Duodenal mucosa (tissue), 2 donors: ENCODE measurements at regions not wholly inside any gene's neighbourhood (a gene's known extent, or its start where the extent isn't known, plus 50 kb on each side); places are given as distances from the start of the nearest gene placed in this dataset.

Experiments
- H3K27ac ChIP-seq: one replicate; pipeline ENCODE4 v1.7.0; 2013; ENCODE audit warnings: low read depth, low read length
- H3K27me3 ChIP-seq, 2 donors: one replicate each; pipeline ENCODE4 v1.7.0; 2013; ENCODE audit warnings: low read length in 2 of 2, control low read depth in 1 of 2; ENCODE audit not compliant: insufficient read depth in 2 of 2, control insufficient read depth in 1 of 2
- H3K36me3 ChIP-seq, 2 donors: one replicate each; pipeline ENCODE4 v1.7.0; 2013; ENCODE audit warnings: low read length in 2 of 2, control low read depth in 1 of 2; ENCODE audit not compliant: insufficient read depth in 2 of 2, control insufficient read depth in 1 of 2
- H3K4me1 ChIP-seq, 2 donors: one replicate each; pipeline ENCODE4 v1.7.0; 2013; ENCODE audit warnings: low read length in 2 of 2, control low read depth in 1 of 2; ENCODE audit not compliant: insufficient read depth in 2 of 2, control insufficient read depth in 1 of 2
- H3K4me3 ChIP-seq, 2 donors: one replicate each; pipeline ENCODE4 v1.7.0; 2013; ENCODE audit warnings: low read length in 2 of 2, low read depth in 1 of 2
- H3K9ac ChIP-seq, 2 donors: one replicate each; pipeline ENCODE4 v1.7.0; 2013; ENCODE audit warnings: low read length in 2 of 2, low read depth in 1 of 2
- H3K9me3 ChIP-seq, 2 donors: one replicate each; pipeline ENCODE4 v1.7.0; 2013; ENCODE audit warnings: low read length in 2 of 2, control low read depth in 1 of 2; ENCODE audit not compliant: control insufficient read depth in 1 of 2

- H3K4me3 ChIP-seq, result no peak overlapping the region
- no peak overlapping the region for H3K9ac ChIP-seq
- no peak overlapping the region for H3K27ac ChIP-seq
These were observed 193.1 kb upstream of the POM121L12 start for GRCh38 chr7:52842202-52842900.

GRCh38 chr7:52838981-52839411, 196.4 kb upstream of the POM121L12 start:
- Histone ChIP-seq H3K27ac (no peak overlapping the region), H3K9ac (no peak overlapping the region), H3K9me3 (peaks cover 3% of the 10 kb centered on the region in 2 donors), H3K4me3 (no peak overlapping the region), H3K27me3 (no peaks in the 10 kb centered on the region), H3K4me1 (no peaks in the 10 kb centered on the region), H3K36me3 (no peaks in the 10 kb centered on the region)

More at GRCh38 chr7:52842202-52842900, 193.1 kb upstream of the POM121L12 start:
- Histone ChIP-seq H3K36me3 (no peaks in the 10 kb centered on the region), H3K27me3 (no peaks in the 10 kb centered on the region), H3K9me3 (peaks cover 7 to 8% of the 10 kb centered on the region in 2 donors), H3K4me1 (no peaks in the 10 kb centered on the region)

- no peak overlapping the region for H3K27ac ChIP-seq
- H3K9ac ChIP-seq, result no peak overlapping the region
- H3K4me1 ChIP-seq, result no peaks in the 10 kb centered on the region
- H3K36me3 ChIP-seq, result no peaks in the 10 kb centered on the region
- H3K27me3 ChIP-seq, result no peaks in the 10 kb centered on the region
- no peak overlapping the region for H3K4me3 ChIP-seq
- peaks cover 0 to 3% of the 10 kb centered on the region in 2 donors for H3K9me3 ChIP-seq
These were observed 204.1 kb upstream of the POM121L12 start for GRCh38 chr7:52831321-52831720.

GRCh38 chr7:52830801-52831200, 204.6 kb upstream of the POM121L12 start:
- Histone ChIP-seq H3K36me3 (no peaks in the 10 kb centered on the region), H3K4me3 (no peak overlapping the region), H3K9me3 (peaks cover 0 to under 1% of the 10 kb centered on the region in 2 donors), H3K27me3 (no peaks in the 10 kb centered on the region), H3K9ac (no peak overlapping the region), H3K4me1 (no peaks in the 10 kb centered on the region), H3K27ac (no peak overlapping the region)

GRCh38 chr7:52826515-52827265, 208.7 kb upstream of the POM121L12 start:
- Histone ChIP-seq H3K27me3 (no peaks in the 10 kb centered on the region), H3K9ac (no peak overlapping the region), H3K4me1 (no peaks in the 10 kb centered on the region), H3K36me3 (no peaks in the 10 kb centered on the region), H3K4me3 (no peak overlapping the region), H3K27ac (no peak overlapping the region), H3K9me3 (peaks cover 9 to 12% of the 10 kb centered on the region in 2 donors)

- H3K36me3 ChIP-seq, result no peaks in the 10 kb centered on the region
- peaks cover 15 to 22% of the 10 kb centered on the region in 2 donors for H3K9me3 ChIP-seq
- H3K4me3 ChIP-seq, result no peak overlapping the region
- H3K27ac ChIP-seq, result no peak overlapping the region
- no peak overlapping the region for H3K9ac ChIP-seq
- H3K4me1 ChIP-seq, result no peaks in the 10 kb centered on the region
- H3K27me3 ChIP-seq, result no peaks in the 10 kb centered on the region
These were observed 209.8 kb upstream of the POM121L12 start for GRCh38 chr7:52825611-52826010.

- Histone ChIP-seq H3K4me3 (no peak overlapping the region), H3K27me3 (no peaks in the 10 kb centered on the region), H3K9ac (no peak overlapping the region), H3K9me3 (peaks cover 10 to 13% of the 10 kb centered on the region in 2 donors), H3K27ac (no peak overlapping the region), H3K4me1 (no peaks in the 10 kb centered on the region), H3K36me3 (no peaks in the 10 kb centered on the region)
These were observed 223.9 kb upstream of the POM121L12 start for GRCh38 chr7:52811537-52811936.

- H3K36me3 ChIP-seq, result no peaks in the 10 kb centered on the region
- H3K4me1 ChIP-seq, result no peaks in the 10 kb centered on the region
- peaks cover 4 to 6% of the 10 kb centered on the region in 2 donors for H3K9me3 ChIP-seq
- no peak overlapping the region for H3K27ac ChIP-seq
- H3K4me3 ChIP-seq, result no peak overlapping the region
- H3K27me3 ChIP-seq, result no peaks in the 10 kb centered on the region
- H3K9ac ChIP-seq, result no peak overlapping the region
These were observed 235.6 kb upstream of the POM121L12 start for GRCh38 chr7:52799817-52800216.

GRCh38 chr7:52797801-52798200, 237.6 kb upstream of the POM121L12 start:
- no peak overlapping the region for H3K9ac ChIP-seq
- no peak overlapping the region for H3K27ac ChIP-seq
- H3K4me3 ChIP-seq, result no peak overlapping the region
- no peaks in the 10 kb centered on the region for H3K36me3 ChIP-seq
- H3K4me1 ChIP-seq, result no peaks in the 10 kb centered on the region
- peaks cover under 1 to 3% of the 10 kb centered on the region in 2 donors for H3K9me3 ChIP-seq
- no peaks in the 10 kb centered on the region for H3K27me3 ChIP-seq

- Histone ChIP-seq H3K27me3 (no peaks in the 10 kb centered on the region), H3K36me3 (no peaks in the 10 kb centered on the region), H3K9me3 (peaks cover 0 to 2% of the 10 kb centered on the region in 2 donors), H3K9ac (no peak overlapping the region), H3K4me3 (no peak overlapping the region), H3K27ac (no peak overlapping the region), H3K4me1 (no peaks in the 10 kb centered on the region)
These were observed 240.8 kb upstream of the POM121L12 start for GRCh38 chr7:52794621-52795020.
